GM13977 (cell line): ENCODE measurements at regions not wholly inside any gene's neighbourhood (a gene's known extent, or its start where the extent isn't known, plus 50 kb on each side); places are given as distances from the start of the nearest gene placed in this dataset.
"Not testable (repeated sequence)": the region's sequence is repeated elsewhere in the genome, so short reads cannot be mapped to it uniquely, and the experiment has no call there.

ENCODE experiments used
- DNase-seq: peaks from one replicate; pipeline ENCODE4 v3.0.0; 2012; ENCODE audit warnings: low spot score
- CTCF ChIP-seq: IDR thresholded peaks from 2 replicates; pipeline ENCODE4 v1.5.1; 2012; ENCODE audit warnings: mild to moderate bottlenecking, control low read depth; ENCODE audit not compliant: insufficient read depth; ENCODE audit errors: extremely low read depth, missing control alignments
- in situ Hi-C: fragments of 300-500 bp; cut with MboI; formaldehyde crosslinking; loops from one replicate; pipeline ENCODE4 v1.12.0; 2022; ENCODE audit warnings: low sequenced_read_pairs, low pct_unique_long_range_greater_than_20kb, mixed read lengths, inconsistent platforms; ENCODE audit not compliant: unreplicated experiment

GRCh38 chr2:13681936-13682335 is 950.6 kb upstream of the LRATD1 start:
- no peak for DNase-seq
- TF ChIP-seq CTCF: no peak
- in situ Hi-C loops: no loop called here

GRCh38 chr2:13682540-13683272 is 949.8 kb upstream of the LRATD1 start:
- no peak for TF ChIP-seq CTCF
- in situ Hi-C loops: no loop called here
- no peak for DNase-seq

GRCh38 chr2:13686262-13686661 is 946.3 kb upstream of the LRATD1 start:
- TF ChIP-seq CTCF: no peak
- DNase-seq: no peak
- in situ Hi-C loops: no loop called here

- DNase-seq: no peak
- in situ Hi-C loops: no loop called here
- no peak for TF ChIP-seq CTCF
These were observed 937.8 kb upstream of the LRATD1 start for GRCh38 chr2:13694673-13695072.

- DNase-seq: no peak
- no peak for TF ChIP-seq CTCF
- in situ Hi-C loops: no loop called here
These were observed 935.9 kb upstream of the LRATD1 start for GRCh38 chr2:13696601-13697000.

GRCh38 chr2:13698847-13699246 is 933.7 kb upstream of the LRATD1 start:
- no peak for DNase-seq
- in situ Hi-C loops: no loop called here
- TF ChIP-seq CTCF: no peak

GRCh38 chr2:13699939-13700338 is 932.6 kb upstream of the LRATD1 start:
- in situ Hi-C loops, DNase-seq: not testable (repeated sequence)
